ENCODE measurements at regions not wholly inside any gene's neighbourhood (a gene's known extent, or its start where the extent isn't known, plus 50 kb on each side); places are given as distances from the start of the nearest gene placed in this dataset.
A peak's percentile ranks its signal among the peaks of the same experiment; 100 is the strongest.

- no peak for DNase-seq (ENCODE audit: extremely low spot score, unreplicated experiment)
- H3K9me3 Mint-ChIP-seq (ENCODE audit: unreplicated experiment), result peaks cover 26% of the 10 kb centered on the region
- H3K36me3 Mint-ChIP-seq (ENCODE audit: unreplicated experiment), result peaks cover 3% of the 10 kb centered on the region
- H3K4me1 Mint-ChIP-seq (ENCODE audit: unreplicated experiment), result peaks cover 14% of the 10 kb centered on the region
- H3K4me3 Mint-ChIP-seq (ENCODE audit: unreplicated experiment), result no peak overlapping the region
- no peaks in the 10 kb centered on the region for H3K27me3 Mint-ChIP-seq (ENCODE audit: unreplicated experiment)
- TF ChIP-seq, protein P1, sequence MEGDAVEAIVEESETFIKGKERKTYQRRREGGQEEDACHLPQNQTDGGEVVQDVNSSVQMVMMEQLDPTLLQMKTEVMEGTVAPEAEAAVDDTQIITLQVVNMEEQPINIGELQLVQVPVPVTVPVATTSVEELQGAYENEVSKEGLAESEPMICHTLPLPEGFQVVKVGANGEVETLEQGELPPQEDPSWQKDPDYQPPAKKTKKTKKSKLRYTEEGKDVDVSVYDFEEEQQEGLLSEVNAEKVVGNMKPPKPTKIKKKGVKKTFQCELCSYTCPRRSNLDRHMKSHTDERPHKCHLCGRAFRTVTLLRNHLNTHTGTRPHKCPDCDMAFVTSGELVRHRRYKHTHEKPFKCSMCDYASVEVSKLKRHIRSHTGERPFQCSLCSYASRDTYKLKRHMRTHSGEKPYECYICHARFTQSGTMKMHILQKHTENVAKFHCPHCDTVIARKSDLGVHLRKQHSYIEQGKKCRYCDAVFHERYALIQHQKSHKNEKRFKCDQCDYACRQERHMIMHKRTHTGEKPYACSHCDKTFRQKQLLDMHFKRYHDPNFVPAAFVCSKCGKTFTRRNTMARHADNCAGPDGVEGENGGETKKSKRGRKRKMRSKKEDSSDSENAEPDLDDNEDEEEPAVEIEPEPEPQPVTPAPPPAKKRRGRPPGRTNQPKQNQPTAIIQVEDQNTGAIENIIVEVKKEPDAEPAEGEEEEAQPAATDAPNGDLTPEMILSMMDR (IDR thresholded peaks at IDR 0.05), result no peak
- no peak overlapping the region for H3K27ac Mint-ChIP-seq (ENCODE audit: unreplicated experiment)
Measured at GRCh38 chr6:4598384-4598995, 177.7 kb upstream of the CDYL start.

DNA sequence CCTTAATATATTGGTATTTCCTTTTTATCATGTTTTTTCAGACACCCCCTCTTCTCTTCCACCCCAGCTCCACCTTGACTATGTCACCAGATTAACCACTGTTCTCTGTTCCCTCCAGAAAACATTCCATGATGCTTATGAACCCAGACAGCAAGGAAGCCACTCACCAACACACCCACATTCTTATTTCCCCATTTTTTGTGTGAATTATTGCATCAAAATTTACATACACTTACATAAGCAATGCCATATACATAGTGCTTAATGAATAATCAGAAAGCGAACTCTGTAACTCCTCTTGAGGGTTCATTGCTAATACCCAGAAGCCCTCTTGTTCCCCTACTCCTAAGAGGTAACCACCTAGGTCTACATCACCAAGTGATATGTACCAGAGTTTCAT is 182.3 kb upstream of the CDYL start:
- DNase-seq (ENCODE audit: extremely low spot score, unreplicated experiment), result no peak
- peaks cover 15% of the 10 kb centered on the region for H3K9me3 Mint-ChIP-seq (ENCODE audit: unreplicated experiment)
- TF ChIP-seq, protein P1 (IDR thresholded peaks at IDR 0.05), result no peak
- H3K27ac Mint-ChIP-seq (ENCODE audit: unreplicated experiment), result no peak overlapping the region
- H3K27me3 Mint-ChIP-seq (ENCODE audit: unreplicated experiment), result no peaks in the 10 kb centered on the region
- peaks cover 3% of the 10 kb centered on the region for H3K36me3 Mint-ChIP-seq (ENCODE audit: unreplicated experiment)
- H3K4me1 Mint-ChIP-seq (ENCODE audit: unreplicated experiment), result no peaks in the 10 kb centered on the region
- no peak overlapping the region for H3K4me3 Mint-ChIP-seq (ENCODE audit: unreplicated experiment)

DNA sequence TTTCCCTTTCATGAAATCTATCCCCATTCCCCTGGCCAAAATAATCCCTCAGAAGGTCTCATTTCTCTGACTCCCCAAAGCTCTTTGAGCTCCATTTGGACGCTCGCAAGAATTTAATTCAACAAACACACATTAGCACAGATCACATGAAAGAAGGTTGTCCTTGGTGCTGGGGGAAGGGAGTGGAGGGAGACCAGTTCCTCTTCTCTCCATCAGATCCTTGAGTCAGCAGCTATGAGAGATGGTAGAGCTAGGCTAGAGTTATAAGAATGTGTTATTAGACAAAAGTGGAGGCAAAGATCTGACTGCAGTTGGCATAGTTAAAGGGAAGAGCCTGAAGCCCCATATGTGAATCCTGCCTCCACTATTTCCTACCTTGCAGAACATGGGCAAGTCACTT is 184.2 kb upstream of the CDYL start:
- Mint-ChIP-seq H3K9me3 (ENCODE audit: unreplicated experiment) (peaks cover 15% of the 10 kb centered on the region), H3K36me3 (ENCODE audit: unreplicated experiment) (peaks cover 2% of the 10 kb centered on the region), H3K27ac (ENCODE audit: unreplicated experiment) (no peak overlapping the region), H3K4me1 (ENCODE audit: unreplicated experiment) (peaks cover 9% of the 10 kb centered on the region), H3K27me3 (ENCODE audit: unreplicated experiment) (no peaks in the 10 kb centered on the region), H3K4me3 (ENCODE audit: unreplicated experiment) (no peak overlapping the region)
- DNase-seq (ENCODE audit: extremely low spot score, unreplicated experiment), result peak; percentile 34
- TF ChIP-seq, protein P1 (IDR thresholded peaks at IDR 0.05), result no peak

GRCh38 chr6:4591218-4591617 is 185.0 kb upstream of the CDYL start:
- Mint-ChIP-seq H3K4me3 (ENCODE audit: unreplicated experiment) (no peak overlapping the region), H3K36me3 (ENCODE audit: unreplicated experiment) (no peaks in the 10 kb centered on the region), H3K27me3 (ENCODE audit: unreplicated experiment) (no peaks in the 10 kb centered on the region), H3K9me3 (ENCODE audit: unreplicated experiment) (peaks cover 7% of the 10 kb centered on the region), H3K4me1 (ENCODE audit: unreplicated experiment) (peaks cover 9% of the 10 kb centered on the region), H3K27ac (ENCODE audit: unreplicated experiment) (no peak overlapping the region)
- TF ChIP-seq, protein P1 (IDR thresholded peaks at IDR 0.05), result no peak
- peak; percentile 25 for DNase-seq (ENCODE audit: extremely low spot score, unreplicated experiment)

- Mint-ChIP-seq H3K27me3 (ENCODE audit: unreplicated experiment) (no peaks in the 10 kb centered on the region), H3K27ac (ENCODE audit: unreplicated experiment) (no peak overlapping the region)
Measured at GRCh38 chr6:4589295-4589694, 186.9 kb upstream of the CDYL start.

More at GRCh38 chr6:4589295-4589694, 186.9 kb upstream of the CDYL start:
- H3K9me3 Mint-ChIP-seq (ENCODE audit: unreplicated experiment), result no peaks in the 10 kb centered on the region
- TF ChIP-seq, protein P1 (IDR thresholded peaks at IDR 0.05), result no peak
- peaks cover 9% of the 10 kb centered on the region for H3K4me1 Mint-ChIP-seq (ENCODE audit: unreplicated experiment)
- DNase-seq (ENCODE audit: extremely low spot score, unreplicated experiment), result no peak
- H3K4me3 Mint-ChIP-seq (ENCODE audit: unreplicated experiment), result no peak overlapping the region
- no peaks in the 10 kb centered on the region for H3K36me3 Mint-ChIP-seq (ENCODE audit: unreplicated experiment)
